Common myeloid progenitor, CD34-positive (primary cell): ENCODE measurements at regions not wholly inside any gene's neighbourhood (a gene's known extent, or its start where the extent isn't known, plus 50 kb on each side); places are given as distances from the start of the nearest gene placed in this dataset.
"Not testable (repeated sequence)": the region's sequence is repeated elsewhere in the genome, so short reads cannot be mapped to it uniquely, and the experiment has no call there.

Experiments used
- CTCF ChIA-PET: fragments of 350-600 bp; sonication (Branson Sonifier 250); formaldehyde crosslinking; loops from one replicate; lab custom pipeline; 2021; ENCODE audit warnings: antibody characterized with exemption; lab: Charles Lee
- POLR2A ChIA-PET: fragments of 350-600 bp; sonication (Branson Sonifier 250); formaldehyde crosslinking; loops from one replicate; lab custom pipeline; 2021; ENCODE audit warnings: antibody characterized with exemption; lab: Charles Lee
- DNase-seq, 3 donors: peaks; one replicate each; pipeline versions ENCODE4 v3.0.0 to v3.0.0-alpha.2; 2013
- H3K27ac ChIP-seq, 2 experiments: 1 replicate in 1 of 2; 2 replicates in 1 of 2; pipeline ENCODE4 v1.7.0; 2013; ENCODE audit warnings: inconsistent platforms in 2 of 2, low read length in 2 of 2, mild to moderate bottlenecking in 2 of 2, low read depth in 1 of 2, moderate library complexity in 1 of 2; ENCODE audit not compliant: severe bottlenecking in 2 of 2, insufficient read depth in 1 of 2, poor library complexity in 1 of 2
- H3K27me3 ChIP-seq, 5 experiments: replicated peaks in 2 of 5; 1 replicate in 3 of 5; 2 replicates in 2 of 5; pipeline versions ENCODE4 v1.6.1 to v1.7.0; 2013; ENCODE audit warnings: low read length in 4 of 5, mild to moderate bottlenecking in 2 of 5, moderate library complexity in 2 of 5, inconsistent platforms in 1 of 5; ENCODE audit not compliant: insufficient read depth in 5 of 5, control insufficient read depth in 4 of 5
- H3K36me3 ChIP-seq, 4 experiments: 1 replicate in 2 of 4; 2 replicates in 2 of 4; pipeline versions ENCODE4 v1.6.1 to v1.7.0; 2013; ENCODE audit warnings: low read length in 3 of 4, control low read depth in 1 of 4, mild to moderate bottlenecking in 1 of 4; ENCODE audit not compliant: control insufficient read depth in 4 of 4, insufficient read depth in 4 of 4
- H3K4me1 ChIP-seq, 4 experiments: 1 replicate in 3 of 4; 2 replicates in 1 of 4; pipeline versions ENCODE4 v1.6.1 to v1.7.1; 2013; ENCODE audit warnings: low read length in 3 of 4, mild to moderate bottlenecking in 3 of 4, control low read depth in 1 of 4, inconsistent platforms in 1 of 4, moderate library complexity in 1 of 4; ENCODE audit not compliant: control insufficient read depth in 4 of 4, insufficient read depth in 4 of 4; ENCODE audit errors: control extremely low read depth in 1 of 4
- H3K4me3 ChIP-seq, 7 experiments: 1 replicate in 4 of 7; 2 replicates in 3 of 7; pipeline versions ENCODE4 v1.5.1 to v1.7.0; 2013; ENCODE audit warnings: mild to moderate bottlenecking in 7 of 7, low read length in 6 of 7, moderate library complexity in 6 of 7, inconsistent platforms in 2 of 7, low read depth in 2 of 7, control low read depth in 1 of 7; ENCODE audit not compliant: insufficient read depth in 4 of 7, control insufficient read depth in 1 of 7; ENCODE audit errors: extremely low read depth in 1 of 7
- H3K9me3 ChIP-seq, 5 experiments: 1 replicate in 4 of 5; 2 replicates in 1 of 5; pipeline versions ENCODE4 v1.6.1 to v1.7.1; 2013; ENCODE audit warnings: low read length in 4 of 5, mild to moderate bottlenecking in 2 of 5, inconsistent platforms in 1 of 5, low read depth in 1 of 5, moderate library complexity in 1 of 5; ENCODE audit not compliant: control insufficient read depth in 4 of 5, insufficient read depth in 2 of 5; ENCODE audit errors: control extremely low read depth in 1 of 5
- WGBS: methylation state at CpG from one replicate; pipeline ENCODE4 v1.1.5; 2013; ENCODE audit not compliant: insufficient coverage; 5-methylcytosine and 5-hydroxymethylcytosine counted together

- Histone ChIP-seq H3K36me3 (no peaks in the 10 kb centered on the region), H3K4me3 (no peak overlapping the region), H3K4me1 (no peaks in the 10 kb centered on the region), H3K9me3 (no peaks in the 10 kb centered on the region), H3K27ac (no peak overlapping the region), H3K27me3 (no peaks in the 10 kb centered on the region)
- ChIA-PET POLR2A (no interaction called here), CTCF (no interaction called here)
- WGBS, result 40% methylated on average over 1 of the region's 3 CpGs
- DNase-seq, result no peak
Measured at GRCh38 chr5:166111021-166111420, 2180.4 kb upstream of the WWC1 start.

GRCh38 chr5:166117072-166118066, 2174.1 kb upstream of the WWC1 start:
- no peak overlapping the region for H3K4me3 ChIP-seq
- H3K9me3 ChIP-seq, result no peaks in the 10 kb centered on the region
- POLR2A ChIA-PET, result no interaction called here
- H3K36me3 ChIP-seq, result no peaks in the 10 kb centered on the region
- no peak for DNase-seq
- CTCF ChIA-PET, result no interaction called here
- H3K27me3 ChIP-seq, result no peaks in the 10 kb centered on the region
- H3K27ac ChIP-seq, result no peak overlapping the region
- no peaks in the 10 kb centered on the region for H3K4me1 ChIP-seq
- WGBS, result 100% methylated on average over 1 of the region's 4 CpGs

GRCh38 chr5:166119506-166119905, 2171.9 kb upstream of the WWC1 start:
- POLR2A ChIA-PET, result no interaction called here

GRCh38 chr5:166123717-166124116, 2167.7 kb upstream of the WWC1 start:
- WGBS, result 66% methylated on average over 2 of the region's 4 CpGs
- no peaks in the 10 kb centered on the region for H3K36me3 ChIP-seq
- POLR2A ChIA-PET, result no interaction called here
- H3K27me3 ChIP-seq, result no peaks in the 10 kb centered on the region
- CTCF ChIA-PET, result no interaction called here
- H3K4me3 ChIP-seq, result no peak overlapping the region
- H3K4me1 ChIP-seq, result no peaks in the 10 kb centered on the region
- DNase-seq, result no peak
- no peak overlapping the region for H3K27ac ChIP-seq
- peaks cover 0 to 2% (median 0%) of the 10 kb centered on the region in 5 experiments for H3K9me3 ChIP-seq

More at GRCh38 chr5:166119506-166119905, 2171.9 kb upstream of the WWC1 start:
- CTCF ChIA-PET, result no interaction called here
- H3K9me3 ChIP-seq, result no peaks in the 10 kb centered on the region
- DNase-seq, result no peak
- H3K36me3 ChIP-seq, result no peaks in the 10 kb centered on the region
- WGBS, result 100% methylated on average over 1 of the region's 2 CpGs
- no peak overlapping the region for H3K27ac ChIP-seq
- no peak overlapping the region for H3K4me3 ChIP-seq
- no peaks in the 10 kb centered on the region for H3K27me3 ChIP-seq
- H3K4me1 ChIP-seq, result no peaks in the 10 kb centered on the region

- H3K4me3 ChIP-seq, result no peak overlapping the region
- POLR2A ChIA-PET, result no interaction called here
- no peaks in the 10 kb centered on the region for H3K27me3 ChIP-seq
- H3K4me1 ChIP-seq, result no peaks in the 10 kb centered on the region
- H3K36me3 ChIP-seq, result no peaks in the 10 kb centered on the region
- H3K9me3 ChIP-seq, result peaks cover 0 to 3% (median 0%) of the 10 kb centered on the region in 5 experiments
- DNase-seq, result no peak
- WGBS, result 94% methylated on average over 6 of the region's 10 CpGs
- CTCF ChIA-PET, result no interaction called here
- no peak overlapping the region for H3K27ac ChIP-seq
Measured at GRCh38 chr5:166127766-166128570, 2163.5 kb upstream of the WWC1 start.

- POLR2A ChIA-PET, H3K4me1 ChIP-seq, H3K27ac ChIP-seq, H3K9me3 ChIP-seq, H3K36me3 ChIP-seq, DNase-seq, H3K4me3 ChIP-seq, CTCF ChIA-PET, H3K27me3 ChIP-seq: not testable (repeated sequence)
- 80% methylated on average over 4 of the region's 17 CpGs for WGBS
Measured at GRCh38 chr5:166145107-166145506, 2146.3 kb upstream of the WWC1 start.
